H1 (cell line): ENCODE measurements at regions not wholly inside any gene's neighbourhood (a gene's known extent, or its start where the extent isn't known, plus 50 kb on each side); places are given as distances from the start of the nearest gene placed in this dataset.

ENCODE experiments used
- KDM4A ChIP-seq: IDR thresholded peaks from one replicate; pipeline ENCODE4 v1.7.1; 2012; ENCODE audit warnings: low read depth, mild to moderate bottlenecking, moderate library complexity, low read length, inconsistent platforms; ENCODE audit not compliant: severe bottlenecking
- RBBP5 ChIP-seq: IDR thresholded peaks from 2 replicates; pipeline ENCODE4 v1.7.1; 2012; ENCODE audit warnings: low read depth, mild to moderate bottlenecking, inconsistent platforms, low read length, moderate library complexity, borderline replicate concordance

GRCh38 chr15:26376243-26376642 lies 396.6 kb downstream of the GABRB3 start (continued):
- no peak for TF ChIP-seq RBBP5
- TF ChIP-seq KDM4A: no peak
